Activated CD4-positive, alpha-beta T cell treated with anti-CD3 and anti-CD28 coated beads, Interleukin-2, amount 10 ng/mL, durations not matched to agents 7 days and 5 days (primary cell): ENCODE measurements at regions not wholly inside any gene's neighbourhood (a gene's known extent, or its start where the extent isn't known, plus 50 kb on each side); places are given as distances from the start of the nearest gene placed in this dataset.
A peak's percentile ranks its signal among the peaks of the same experiment; 100 is the strongest.

Experiments
- CTCF ChIA-PET: fragments of 350-600 bp; sonication (Branson Sonifier 250); formaldehyde crosslinking; loops from one replicate; lab custom pipeline; 2021; ENCODE audit warnings: antibody characterized with exemption; lab: Charles Lee
- POLR2A ChIA-PET: fragments of 350-600 bp; sonication (Branson Sonifier 250); formaldehyde crosslinking; loops from one replicate; lab custom pipeline; 2021; ENCODE audit warnings: antibody characterized with exemption; lab: Charles Lee
- DNase-seq: peaks from one replicate; pipeline ENCODE4 v3.0.0-alpha.2; 2020
- H3K27ac Mint-ChIP-seq: one replicate; pipeline ENCODE4 v1.8.0; 2021; ENCODE audit warnings: mild to moderate bottlenecking, moderate library complexity, mixed read lengths
- H3K27me3 Mint-ChIP-seq: one replicate; pipeline ENCODE4 v1.8.0; 2021; ENCODE audit warnings: mixed read lengths
- H3K36me3 Mint-ChIP-seq: one replicate; pipeline ENCODE4 v1.8.0; 2021; ENCODE audit warnings: low read depth, mixed read lengths
- H3K4me1 Mint-ChIP-seq: one replicate; pipeline ENCODE4 v1.8.0; 2021; ENCODE audit warnings: mixed read lengths
- H3K4me3 Mint-ChIP-seq: one replicate; pipeline ENCODE4 v1.8.0; 2021; ENCODE audit warnings: mild to moderate bottlenecking, moderate library complexity, mixed read lengths
- H3K9me3 Mint-ChIP-seq: one replicate; pipeline ENCODE4 v1.8.0; 2021; ENCODE audit warnings: mixed read lengths

GRCh38 chr16:85984231-85984880 lies 85.4 kb downstream of the IRF8 start:
- Mint-ChIP-seq H3K36me3 (no peaks in the 10 kb centered on the region), H3K9me3 (no peaks in the 10 kb centered on the region), H3K27me3 (no peaks in the 10 kb centered on the region), H3K27ac (no peak overlapping the region), H3K4me3 (no peak overlapping the region), H3K4me1 (peaks cover 42% of the 10 kb centered on the region)
- POLR2A ChIA-PET, result no interaction called here
- no peak for DNase-seq
- CTCF ChIA-PET, result interaction anchor here (5.6 kb wide), 1 partner anchor 164 kb away, joined by 53 read pairs; no protein-coding TSS in a partner anchor

- DNase-seq, result no peak
- Mint-ChIP-seq H3K4me3 (no peak overlapping the region), H3K36me3 (no peaks in the 10 kb centered on the region), H3K4me1 (peaks cover 49% of the 10 kb centered on the region), H3K27ac (no peak overlapping the region), H3K9me3 (no peaks in the 10 kb centered on the region), H3K27me3 (no peaks in the 10 kb centered on the region)
- POLR2A ChIA-PET, result no interaction called here
- CTCF ChIA-PET, result interaction anchor here (5.6 kb wide), 1 partner anchor 164 kb away, joined by 53 read pairs; no protein-coding TSS in a partner anchor
Observed at GRCh38 chr16:85984947-85985451, 86.0 kb downstream of the IRF8 start.

GRCh38 chr16:85986931-85987749 lies 88.2 kb downstream of the IRF8 start:
- DNase-seq, result peak; percentile 27
- Mint-ChIP-seq H3K4me1 (peaks cover 54% of the 10 kb centered on the region), H3K27ac (peak overlapping the region; percentile 57), H3K4me3 (no peak overlapping the region), H3K36me3 (no peaks in the 10 kb centered on the region), H3K27me3 (no peaks in the 10 kb centered on the region), H3K9me3 (no peaks in the 10 kb centered on the region)
- ChIA-PET POLR2A (interaction anchor here (1.2 kb wide), 1 partner anchor 166 kb away, joined by 4 read pairs; no protein-coding TSS in a partner anchor), CTCF (interaction anchor here (0.7 to 5.6 kb wide), 8 partner anchors 8 to 166 kb away, joined by 3 to 53 read pairs (median 4); no protein-coding TSS in a partner anchor)

- peaks cover 54% of the 10 kb centered on the region for H3K4me1 Mint-ChIP-seq
- no peak for DNase-seq
- no peaks in the 10 kb centered on the region for H3K36me3 Mint-ChIP-seq
Observed at GRCh38 chr16:85987750-85988078, 88.8 kb downstream of the IRF8 start.

GRCh38 chr16:85988306-85988705 lies 89.3 kb downstream of the IRF8 start:
- ChIA-PET POLR2A (no interaction called here), CTCF (interaction anchor here (0.6 to 5.6 kb wide), 4 partner anchors 11 to 168 kb away, joined by 3 to 53 read pairs (median 4); no protein-coding TSS in a partner anchor)
- H3K4me1 Mint-ChIP-seq, result peaks cover 54% of the 10 kb centered on the region
- H3K27ac Mint-ChIP-seq, result peak overlapping the region; percentile 69
- no peak for DNase-seq
- no peaks in the 10 kb centered on the region for H3K36me3 Mint-ChIP-seq
- no peaks in the 10 kb centered on the region for H3K9me3 Mint-ChIP-seq
- no peaks in the 10 kb centered on the region for H3K27me3 Mint-ChIP-seq
- no peak overlapping the region for H3K4me3 Mint-ChIP-seq

More at GRCh38 chr16:85987750-85988078, 88.8 kb downstream of the IRF8 start:
- CTCF ChIA-PET, result interaction anchor here (0.6 to 5.6 kb wide), 5 partner anchors 8 to 167 kb away, joined by 3 to 53 read pairs (median 5); no protein-coding TSS in a partner anchor
- POLR2A ChIA-PET, result interaction anchor here (1.2 kb wide), 1 partner anchor 166 kb away, joined by 4 read pairs; no protein-coding TSS in a partner anchor
- H3K9me3 Mint-ChIP-seq, result no peaks in the 10 kb centered on the region
- no peaks in the 10 kb centered on the region for H3K27me3 Mint-ChIP-seq
- no peak overlapping the region for H3K4me3 Mint-ChIP-seq
- no peak overlapping the region for H3K27ac Mint-ChIP-seq

- Mint-ChIP-seq H3K9me3 (no peaks in the 10 kb centered on the region), H3K4me3 (no peak overlapping the region), H3K27ac (peak overlapping the region; percentile 69), H3K4me1 (peaks cover 54% of the 10 kb centered on the region), H3K27me3 (no peaks in the 10 kb centered on the region), H3K36me3 (no peaks in the 10 kb centered on the region)
- ChIA-PET POLR2A (no interaction called here), CTCF (interaction anchor here (0.6 to 5.6 kb wide), 5 partner anchors 10 to 778 kb away, joined by 3 to 53 read pairs (median 4); no protein-coding TSS in a partner anchor)
- DNase-seq, result no peak
Observed at GRCh38 chr16:85988723-85989313, 89.9 kb downstream of the IRF8 start.

GRCh38 chr16:85989376-85989775 lies 90.4 kb downstream of the IRF8 start:
- H3K4me3 Mint-ChIP-seq, result no peak overlapping the region
- no peaks in the 10 kb centered on the region for H3K27me3 Mint-ChIP-seq
- no peak for DNase-seq
- POLR2A ChIA-PET, result interaction anchor here (0.6 to 0.7 kb wide), 2 partner anchors 9 to 168 kb away, joined by 4 read pairs; no protein-coding TSS in a partner anchor
- H3K9me3 Mint-ChIP-seq, result no peaks in the 10 kb centered on the region
- H3K36me3 Mint-ChIP-seq, result no peaks in the 10 kb centered on the region
- peaks cover 51% of the 10 kb centered on the region for H3K4me1 Mint-ChIP-seq
- H3K27ac Mint-ChIP-seq, result no peak overlapping the region
- CTCF ChIA-PET, result interaction anchor here (0.6 to 5.6 kb wide), 4 partner anchors 9 to 779 kb away, joined by 3 to 53 read pairs (median 4); no protein-coding TSS in a partner anchor

GRCh38 chr16:85989863-85990643 lies 91.1 kb downstream of the IRF8 start:
- Mint-ChIP-seq H3K9me3 (no peaks in the 10 kb centered on the region), H3K36me3 (no peaks in the 10 kb centered on the region), H3K27me3 (no peaks in the 10 kb centered on the region), H3K4me3 (no peak overlapping the region), H3K27ac (no peak overlapping the region), H3K4me1 (peaks cover 48% of the 10 kb centered on the region)
- no peak for DNase-seq
- CTCF ChIA-PET, result interaction anchor here (0.6 to 5.6 kb wide), 5 partner anchors 9 to 173 kb away, joined by 3 to 53 read pairs (median 4); no protein-coding TSS in a partner anchor
- POLR2A ChIA-PET, result interaction anchor here (0.6 to 0.7 kb wide), 2 partner anchors 8 to 168 kb away, joined by 4 read pairs; no protein-coding TSS in a partner anchor

GRCh38 chr16:85990861-85991301 lies 91.9 kb downstream of the IRF8 start:
- Mint-ChIP-seq H3K36me3 (no peaks in the 10 kb centered on the region), H3K4me3 (no peak overlapping the region), H3K27me3 (no peaks in the 10 kb centered on the region), H3K9me3 (no peaks in the 10 kb centered on the region), H3K27ac (no peak overlapping the region), H3K4me1 (peaks cover 50% of the 10 kb centered on the region)
- DNase-seq, result no peak
- CTCF ChIA-PET, result interaction anchor here (0.6 to 1.2 kb wide), 3 partner anchors 104 to 174 kb away, joined by 3 to 5 read pairs (median 4); no protein-coding TSS in a partner anchor
- POLR2A ChIA-PET, result interaction anchor here (0.5 to 0.6 kb wide), 2 partner anchors 55 to 175 kb away, joined by 3 to 4 read pairs; no protein-coding TSS in a partner anchor

GRCh38 chr16:85991425-85991824 lies 92.5 kb downstream of the IRF8 start:
- no peaks in the 10 kb centered on the region for H3K36me3 Mint-ChIP-seq
- H3K9me3 Mint-ChIP-seq, result no peaks in the 10 kb centered on the region
- CTCF ChIA-PET, result interaction anchor here (0.6 to 2.5 kb wide), 4 partner anchors 55 to 170 kb away, joined by 3 to 14 read pairs (median 4); no protein-coding TSS in a partner anchor
- no peak for DNase-seq
- H3K27ac Mint-ChIP-seq, result no peak overlapping the region
- peaks cover 54% of the 10 kb centered on the region for H3K4me1 Mint-ChIP-seq
- no peaks in the 10 kb centered on the region for H3K27me3 Mint-ChIP-seq
- H3K4me3 Mint-ChIP-seq, result no peak overlapping the region
- POLR2A ChIA-PET, result interaction anchor here (0.5 to 0.6 kb wide), 2 partner anchors 55 to 175 kb away, joined by 3 to 4 read pairs; no protein-coding TSS in a partner anchor

- H3K27ac Mint-ChIP-seq, result no peak overlapping the region
- H3K9me3 Mint-ChIP-seq, result no peaks in the 10 kb centered on the region
- no peaks in the 10 kb centered on the region for H3K27me3 Mint-ChIP-seq
- DNase-seq, result no peak
- POLR2A ChIA-PET, result no interaction called here
- CTCF ChIA-PET, result interaction anchor here (0.7 to 2.5 kb wide), 4 partner anchors 9 to 171 kb away, joined by 3 to 14 read pairs (median 4); no protein-coding TSS in a partner anchor
- no peak overlapping the region for H3K4me3 Mint-ChIP-seq
- no peaks in the 10 kb centered on the region for H3K36me3 Mint-ChIP-seq
- H3K4me1 Mint-ChIP-seq, result peaks cover 52% of the 10 kb centered on the region
Observed at GRCh38 chr16:85991856-85992255, 92.9 kb downstream of the IRF8 start.
